SK-N-SH (cell line): ENCODE measurements at regions not wholly inside any gene's neighbourhood (a gene's known extent, or its start where the extent isn't known, plus 50 kb on each side); places are given as distances from the start of the nearest gene placed in this dataset.

Source experiments
- CTCF ChIA-PET: fragments of 300-600, 350-600 bp; formaldehyde crosslinking; extraction: SDS; loops from one replicate; lab custom pipeline; 2021; lab: Yijun Ruan, JAX
- POLR2A ChIA-PET: fragments of 350-600 bp; sonication (Branson Sonifier 250); formaldehyde crosslinking; extraction: SDS; loops from one replicate; lab custom pipeline; 2020; ENCODE audit warnings: antibody characterized with exemption, inconsistent platforms; lab: Yijun Ruan, JAX
- DNase-seq: peaks from one replicate; pipeline ENCODE4 v3.0.0; 2012
- H2AFZ ChIP-seq: fragments of 200-600 bp; sonication (generic); 2 replicates; pipeline ENCODE4 v1.8.1; 2016; ENCODE audit warnings: antibody characterized with exemption, mild to moderate bottlenecking, low read depth
- H3F3A ChIP-seq: fragments of 200-600 bp; sonication (generic); replicated peaks from 2 replicates; pipeline ENCODE3; 2016; ENCODE audit warnings: antibody characterized with exemption, mild to moderate bottlenecking; ENCODE audit not compliant: insufficient read depth
- H3K27ac ChIP-seq, 2 experiments: fragments of 200-500 bp in 1 of 2; fragments of 200-600 bp in 1 of 2; sonication (Bioruptor generic) in 1 of 2; sonication (generic), shearing (Covaris generic) in 1 of 2; 2 replicates each; pipeline versions ENCODE4 v1.5.1 to v1.6.1; 2014 to 2016; ENCODE audit warnings: low read depth in 2 of 2, inconsistent platforms in 1 of 2, low read length in 1 of 2, mild to moderate bottlenecking in 1 of 2, mixed read lengths in 1 of 2
- H3K27me3 ChIP-seq: fragments of 200-600 bp; sonication (generic), shearing (Covaris generic); 2 replicates; pipeline ENCODE4 v1.6.1; 2016; ENCODE audit warnings: mixed run types; ENCODE audit not compliant: insufficient read depth
- H3K36me3 ChIP-seq, 2 experiments: fragments of 200-500 bp in 1 of 2; fragments of 200-600 bp in 1 of 2; sonication (Bioruptor generic) in 1 of 2; sonication (generic) in 1 of 2; replicated peaks in 1 of 2; 2 replicates each; pipeline versions ENCODE3 to v1.5.1; 2014 to 2016; ENCODE audit warnings: low read length in 1 of 2, mild to moderate bottlenecking in 1 of 2; ENCODE audit not compliant: insufficient read depth in 2 of 2, control insufficient read depth in 1 of 2
- H3K4me1 ChIP-seq, 2 experiments: fragments of 200-500 bp in 1 of 2; fragments of 200-600 bp in 1 of 2; sonication (Bioruptor generic) in 1 of 2; sonication (generic), shearing (Covaris generic) in 1 of 2; 2 replicates each; pipeline versions ENCODE4 v1.5.1 to v1.6.1; 2014 to 2016; ENCODE audit warnings: low read depth in 1 of 2, low read length in 1 of 2, mixed run types in 1 of 2; ENCODE audit not compliant: insufficient read depth in 2 of 2, control insufficient read depth in 1 of 2
- H3K4me2 ChIP-seq: fragments of 200-600 bp; sonication (generic), shearing (Covaris generic); 2 replicates; pipeline ENCODE4 v1.6.1; 2017; ENCODE audit warnings: mixed run types
- H3K4me3 ChIP-seq, 2 experiments: fragments of 200-500 bp in 1 of 2; fragments of 200-600 bp in 1 of 2; sonication (Bioruptor generic) in 1 of 2; sonication (generic), shearing (Covaris generic) in 1 of 2; 2 replicates each; pipeline versions ENCODE4 v1.5.1 to v1.8.1; 2014 to 2016; ENCODE audit warnings: low read depth in 2 of 2, inconsistent platforms in 1 of 2, low read length in 1 of 2, mild to moderate bottlenecking in 1 of 2, mixed read lengths in 1 of 2, moderate library complexity in 1 of 2
- H3K79me2 ChIP-seq: fragments of 200-600 bp; sonication (generic); 2 replicates; pipeline ENCODE4 v1.8.1; 2017; ENCODE audit warnings: mild to moderate bottlenecking; ENCODE audit not compliant: insufficient read depth
- H3K9ac ChIP-seq: fragments of 200-600 bp; sonication (generic); 2 replicates; pipeline ENCODE4 v1.6.1; 2017; ENCODE audit warnings: mixed run types
- H3K9me2 ChIP-seq: fragments of 200-600 bp; sonication (generic); 2 replicates; pipeline ENCODE4 v1.6.1; 2017; ENCODE audit warnings: mixed run types
- H3K9me3 ChIP-seq: fragments of 200-600 bp; sonication (generic); 2 replicates; pipeline ENCODE4 v1.6.1; 2017; ENCODE audit warnings: mixed run types, mild to moderate bottlenecking, moderate library complexity
- H4K20me1 ChIP-seq: fragments of 200-600 bp; sonication (generic); 2 replicates; pipeline ENCODE4 v1.6.1; 2017; ENCODE audit warnings: mild to moderate bottlenecking, mixed run types; ENCODE audit not compliant: insufficient read depth
- ELF1 ChIP-seq: IDR thresholded peaks from 2 replicates; pipeline ENCODE4 v1.4.0; 2012
- FOSL2 ChIP-seq: IDR thresholded peaks from 2 replicates; pipeline ENCODE4 v1.4.0; 2012; ENCODE audit warnings: low read depth, mild to moderate bottlenecking, moderate library complexity, borderline replicate concordance
- GABPA ChIP-seq: IDR thresholded peaks from 2 replicates; pipeline ENCODE4 v1.4.0; 2012; ENCODE audit warnings: low read depth, mild to moderate bottlenecking
- GATA2 ChIP-seq: sonication (generic); formaldehyde crosslinking; IDR thresholded peaks from 2 replicates; pipeline ENCODE4 v1.5.0; 2020; ENCODE audit warnings: mild to moderate bottlenecking, missing genetic modification reagents
- MEF2A ChIP-seq: IDR thresholded peaks from 2 replicates; pipeline ENCODE4 v1.4.0; 2012; ENCODE audit warnings: low read depth, borderline replicate concordance
- NRF1 ChIP-seq: IDR thresholded peaks from 2 replicates; pipeline ENCODE4 v1.6.1; 2012; ENCODE audit warnings: low read depth, mild to moderate bottlenecking, low read length
- RCOR1 ChIP-seq: fragments of 150-350 bp; IDR thresholded peaks from 2 replicates; pipeline ENCODE4 v1.6.1; 2017; ENCODE audit warnings: antibody characterized with exemption, low read length
- RXRA ChIP-seq: IDR thresholded peaks from 2 replicates; pipeline ENCODE4 v1.4.0; 2012; ENCODE audit warnings: low read depth, mild to moderate bottlenecking, borderline replicate concordance
- SIN3A ChIP-seq: IDR thresholded peaks from 2 replicates; pipeline ENCODE4 v1.6.1; 2012; ENCODE audit warnings: low read depth, mild to moderate bottlenecking, low read length, moderate library complexity, borderline replicate concordance
- TCF12 ChIP-seq: IDR thresholded peaks from 2 replicates; pipeline ENCODE4 v1.4.0; 2012
- WGBS: methylation state at CpG from one replicate; pipeline ENCODE4 v1.1.6; 2017; ENCODE audit warnings: low lambda C conversion rate; 5-methylcytosine and 5-hydroxymethylcytosine counted together
- TF ChIP-seq, protein P1 (sequence below): IDR thresholded peaks from 2 replicates; pipeline ENCODE4 v1.6.1; 2012; ENCODE audit warnings: mild to moderate bottlenecking, low read depth, low read length, moderate library complexity
- TF ChIP-seq, protein P2 (sequence below): IDR thresholded peaks from 2 replicates; pipeline ENCODE4 v1.4.0; 2012; ENCODE audit warnings: low read depth, borderline replicate concordance

DNA sequence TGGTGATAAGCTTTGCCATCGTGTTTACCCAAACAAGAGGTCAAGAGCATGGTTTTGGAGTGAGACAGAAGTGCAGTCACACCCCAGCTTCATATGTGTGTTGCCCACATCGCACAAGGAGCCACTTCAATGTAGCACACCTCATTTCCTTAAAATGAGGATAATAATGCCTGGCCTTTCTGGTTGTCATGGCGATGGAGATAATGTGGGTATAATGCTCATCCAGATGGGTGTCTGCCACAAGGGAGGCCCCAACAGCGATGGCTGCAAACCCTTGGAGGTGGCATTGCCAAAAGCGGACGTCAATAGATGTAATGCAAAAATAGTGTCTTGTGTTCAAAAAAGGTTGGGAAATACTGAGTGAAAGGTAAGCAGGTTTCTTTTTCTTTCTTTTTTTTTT lies 83.1 kb upstream of the AJAP1 start:
- H3K27ac ChIP-seq, result no peak overlapping the region
- ChIA-PET CTCF (no interaction called here), POLR2A (no interaction called here)
- H3F3A ChIP-seq, result no peaks in the 10 kb centered on the region
- 27% methylated on average over 6 of the region's 6 CpGs for WGBS
- no peaks in the 10 kb centered on the region for H3K27me3 ChIP-seq
- no peak overlapping the region for H3K9ac ChIP-seq
- H3K79me2 ChIP-seq, result no peaks in the 10 kb centered on the region
- no peak for TF ChIP-seq TCF12
- no peak for TF ChIP-seq GABPA
- TF ChIP-seq, protein P1, sequence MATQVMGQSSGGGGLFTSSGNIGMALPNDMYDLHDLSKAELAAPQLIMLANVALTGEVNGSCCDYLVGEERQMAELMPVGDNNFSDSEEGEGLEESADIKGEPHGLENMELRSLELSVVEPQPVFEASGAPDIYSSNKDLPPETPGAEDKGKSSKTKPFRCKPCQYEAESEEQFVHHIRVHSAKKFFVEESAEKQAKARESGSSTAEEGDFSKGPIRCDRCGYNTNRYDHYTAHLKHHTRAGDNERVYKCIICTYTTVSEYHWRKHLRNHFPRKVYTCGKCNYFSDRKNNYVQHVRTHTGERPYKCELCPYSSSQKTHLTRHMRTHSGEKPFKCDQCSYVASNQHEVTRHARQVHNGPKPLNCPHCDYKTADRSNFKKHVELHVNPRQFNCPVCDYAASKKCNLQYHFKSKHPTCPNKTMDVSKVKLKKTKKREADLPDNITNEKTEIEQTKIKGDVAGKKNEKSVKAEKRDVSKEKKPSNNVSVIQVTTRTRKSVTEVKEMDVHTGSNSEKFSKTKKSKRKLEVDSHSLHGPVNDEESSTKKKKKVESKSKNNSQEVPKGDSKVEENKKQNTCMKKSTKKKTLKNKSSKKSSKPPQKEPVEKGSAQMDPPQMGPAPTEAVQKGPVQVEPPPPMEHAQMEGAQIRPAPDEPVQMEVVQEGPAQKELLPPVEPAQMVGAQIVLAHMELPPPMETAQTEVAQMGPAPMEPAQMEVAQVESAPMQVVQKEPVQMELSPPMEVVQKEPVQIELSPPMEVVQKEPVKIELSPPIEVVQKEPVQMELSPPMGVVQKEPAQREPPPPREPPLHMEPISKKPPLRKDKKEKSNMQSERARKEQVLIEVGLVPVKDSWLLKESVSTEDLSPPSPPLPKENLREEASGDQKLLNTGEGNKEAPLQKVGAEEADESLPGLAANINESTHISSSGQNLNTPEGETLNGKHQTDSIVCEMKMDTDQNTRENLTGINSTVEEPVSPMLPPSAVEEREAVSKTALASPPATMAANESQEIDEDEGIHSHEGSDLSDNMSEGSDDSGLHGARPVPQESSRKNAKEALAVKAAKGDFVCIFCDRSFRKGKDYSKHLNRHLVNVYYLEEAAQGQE, result no peak
- no peak for TF ChIP-seq SIN3A
- no peak for TF ChIP-seq GATA2
- TF ChIP-seq ELF1, result no peak
- TF ChIP-seq, protein P2, sequence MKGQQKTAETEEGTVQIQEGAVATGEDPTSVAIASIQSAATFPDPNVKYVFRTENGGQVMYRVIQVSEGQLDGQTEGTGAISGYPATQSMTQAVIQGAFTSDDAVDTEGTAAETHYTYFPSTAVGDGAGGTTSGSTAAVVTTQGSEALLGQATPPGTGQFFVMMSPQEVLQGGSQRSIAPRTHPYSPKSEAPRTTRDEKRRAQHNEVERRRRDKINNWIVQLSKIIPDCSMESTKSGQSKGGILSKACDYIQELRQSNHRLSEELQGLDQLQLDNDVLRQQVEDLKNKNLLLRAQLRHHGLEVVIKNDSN, result no peak
- TF ChIP-seq RCOR1, result no peak
- no peak for TF ChIP-seq FOSL2
- H3K9me2 ChIP-seq, result no peaks in the 10 kb centered on the region
- no peak for DNase-seq
- no peaks in the 10 kb centered on the region; a peak in 1 of 4 replicates for H3K4me1 ChIP-seq
- no peak overlapping the region for H3K4me3 ChIP-seq
- no peaks in the 10 kb centered on the region for H4K20me1 ChIP-seq
- no peak overlapping the region for H2AFZ ChIP-seq
- no peaks in the 10 kb centered on the region for H3K36me3 ChIP-seq
- no peaks in the 10 kb centered on the region for H3K9me3 ChIP-seq
- H3K4me2 ChIP-seq, result no peak overlapping the region

DNA sequence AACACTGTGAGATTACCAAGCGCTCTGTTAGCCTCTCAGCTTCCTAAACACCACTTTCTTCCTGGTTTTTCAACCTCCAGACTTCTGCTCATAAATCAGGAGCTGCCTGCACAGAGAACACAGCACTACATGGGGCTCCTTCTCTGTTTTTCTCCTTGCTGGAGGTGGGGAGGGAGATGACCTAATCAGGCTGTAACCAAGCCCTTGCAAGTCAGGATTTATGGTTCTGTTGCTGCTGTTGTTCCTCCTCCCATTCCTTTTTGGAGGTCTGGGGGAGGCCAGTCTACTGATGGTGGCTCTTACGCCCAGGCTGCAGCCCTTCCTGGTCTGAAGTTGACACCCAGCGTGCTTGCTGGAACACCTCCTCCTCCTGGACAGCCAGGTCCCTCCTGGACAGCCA lies 80.9 kb upstream of the AJAP1 start:
- CTCF ChIA-PET, result interaction anchor here (0.6 kb wide), 1 partner anchor 150 kb away, joined by 3 read pairs; no protein-coding TSS in a partner anchor
- POLR2A ChIA-PET, result no interaction called here

More for the DNA sequence above, 80.9 kb upstream of the AJAP1 start:
- no peak overlapping the region for H3K4me2 ChIP-seq
- no peak overlapping the region for H3K27ac ChIP-seq
- H3K4me3 ChIP-seq, result no peak overlapping the region
- H3F3A ChIP-seq, result no peaks in the 10 kb centered on the region
- H4K20me1 ChIP-seq, result no peaks in the 10 kb centered on the region
- H3K9me2 ChIP-seq, result no peaks in the 10 kb centered on the region
- no peaks in the 10 kb centered on the region for H3K9me3 ChIP-seq
- H3K9ac ChIP-seq, result no peak overlapping the region
- no peak for TF ChIP-seq MEF2A
- TF ChIP-seq RXRA, result no peak
- no peak for TF ChIP-seq NRF1
- DNase-seq, result no peak
- no peaks in the 10 kb centered on the region for H3K36me3 ChIP-seq
- no peaks in the 10 kb centered on the region for H3K79me2 ChIP-seq
- no peaks in the 10 kb centered on the region for H3K27me3 ChIP-seq
- no peak overlapping the region for H2AFZ ChIP-seq
- no peaks in the 10 kb centered on the region; a peak in 1 of 4 replicates for H3K4me1 ChIP-seq
- 13% methylated on average over 3 of the region's 3 CpGs for WGBS
